HepG2 (cell line): ENCODE measurements at regions not wholly inside any gene's neighbourhood (a gene's known extent, or its start where the extent isn't known, plus 50 kb on each side); places are given as distances from the start of the nearest gene placed in this dataset.

Experiments used
- ATAC-seq: fragments of 200-7000 bp; cut with Tn5 transposase; 3 replicates; pipeline ENCODE4 v1.9.1; 2020; ENCODE audit warnings: mild to moderate bottlenecking, moderate library complexity
- BruUV-seq: library from RNA; stranded (reverse); fragments of 400-500 nt; replicated peaks from 2 replicates; lab custom pipeline; 2021; lab: Mats Ljungman, UMichigan
- CTCF ChIA-PET: fragments of 300-600 bp; formaldehyde crosslinking; extraction: SDS; loops from one replicate; lab custom pipeline; 2021; ENCODE audit warnings: low total read pairs, inconsistent platforms, low intra/inter-chr PET ratio; lab: Yijun Ruan, JAX
- POLR2A ChIA-PET: fragments of 350-600 bp; sonication (Branson Sonifier 250); formaldehyde crosslinking; loops from one replicate; lab custom pipeline; 2020; ENCODE audit warnings: antibody characterized with exemption, inconsistent platforms; lab: Yijun Ruan, JAX
- DNase-seq: peaks from one replicate; pipeline ENCODE4 v3.0.0-alpha.2; 2015; ENCODE audit warnings: low spot score
- FAIRE-seq: peaks from 3 replicates; lab custom pipeline; 2011; peaks lifted over from hg19 to GRCh38; lab: Jason Lieb, UNC
- H2AFZ ChIP-seq: one replicate; pipeline ENCODE4 v1.6.1; 2011; ENCODE audit warnings: low read length, inconsistent platforms
- H3K27ac ChIP-seq: fragments of 300-600 bp; 3 replicates; pipeline ENCODE4 v1.8.0; 2011; ENCODE audit warnings: mixed run types, mild to moderate bottlenecking, mixed read lengths, low read length, inconsistent platforms; ENCODE audit not compliant: insufficient read depth; ENCODE audit errors: extremely low read length
- H3K27me3 ChIP-seq, 2 experiments: fragments of 200-600 bp in 1 of 2; 2 replicates in 1 of 2; 3 replicates in 1 of 2; pipeline versions ENCODE4 v1.6.0 to v1.8.0; 2011; ENCODE audit warnings: low read length in 2 of 2, mild to moderate bottlenecking in 2 of 2, moderate library complexity in 2 of 2, inconsistent platforms in 1 of 2; ENCODE audit not compliant: insufficient read depth in 2 of 2, control insufficient read depth in 1 of 2
- H3K36me3 ChIP-seq, 2 experiments: fragments of 200-600 bp in 1 of 2; replicated peaks in 1 of 2; 2 replicates in 1 of 2; 3 replicates in 1 of 2; pipeline versions ENCODE4 v1.5.1 to v1.8.0; 2011; ENCODE audit warnings: low read length in 2 of 2, inconsistent platforms in 1 of 2; ENCODE audit not compliant: insufficient read depth in 2 of 2, control insufficient read depth in 1 of 2
- H3K4me1 ChIP-seq: 2 replicates; pipeline ENCODE4 v1.5.1; 2012; ENCODE audit warnings: low read length, inconsistent platforms; ENCODE audit not compliant: insufficient read depth
- H3K4me2 ChIP-seq: 2 replicates; pipeline ENCODE4 v1.6.0; 2011; ENCODE audit warnings: low read depth, low read length, inconsistent platforms
- H3K4me3 ChIP-seq, 3 experiments: fragments of 200-600 bp in 1 of 3; sonication (generic), shearing (Covaris generic) in 1 of 3; replicated peaks in 1 of 3; 2 replicates each; pipeline ENCODE4 v1.5.1; 2011 to 2016; ENCODE audit warnings: low read length in 3 of 3, inconsistent platforms in 2 of 3, low read depth in 2 of 3, mild to moderate bottlenecking in 2 of 3, control low read depth in 1 of 3, mixed read lengths in 1 of 3; ENCODE audit not compliant: insufficient read depth in 1 of 3
- H3K79me2 ChIP-seq: one replicate; pipeline ENCODE4 v1.6.1; 2011; ENCODE audit warnings: low read length, inconsistent platforms; ENCODE audit not compliant: insufficient read depth
- H3K9ac ChIP-seq: 2 replicates; pipeline ENCODE4 v1.6.0; 2011; ENCODE audit warnings: mild to moderate bottlenecking, low read depth, low read length, inconsistent platforms; ENCODE audit not compliant: insufficient read depth
- H3K9me3 ChIP-seq: 2 replicates; pipeline ENCODE4 v1.5.1; 2012; ENCODE audit warnings: mild to moderate bottlenecking, low read length
- H4K20me1 ChIP-seq: 2 replicates; pipeline ENCODE4 v1.6.0; 2011; ENCODE audit warnings: inconsistent platforms, mild to moderate bottlenecking, low read length, moderate library complexity; ENCODE audit not compliant: insufficient read depth
- BORCS8-MEF2B ChIP-seq: sonication (generic); formaldehyde crosslinking; IDR thresholded peaks from 2 replicates; pipeline ENCODE4 v1.8.0; 2022; ENCODE audit warnings: mild to moderate bottlenecking, missing genetic modification reagents
- EZH2 ChIP-seq: conservative IDR thresholded peaks from 2 replicates; pipeline ENCODE4 v1.6.1; 2012; ENCODE audit warnings: mild to moderate bottlenecking, low read depth, low read length, moderate library complexity
- FOXJ3 ChIP-seq: sonication (generic); formaldehyde crosslinking; IDR thresholded peaks from 2 replicates; pipeline ENCODE4 v1.4.0; 2020; ENCODE audit warnings: missing genetic modification reagents, mild to moderate bottlenecking, borderline replicate concordance
- GABPA ChIP-seq, 2 experiments: IDR thresholded peaks; 2 replicates each; pipeline ENCODE4 v1.6.1; 2011 to 2016; ENCODE audit warnings: low read depth in 2 of 2, low read length in 1 of 2, missing biosample characterization in 1 of 2, missing genetic modification characterization in 1 of 2
- GTF3A ChIP-seq: sonication (generic); formaldehyde crosslinking; conservative IDR thresholded peaks from 2 replicates; pipeline ENCODE4 v1.4.0; 2020; ENCODE audit warnings: mild to moderate bottlenecking, missing genetic modification reagents
- KLF11 ChIP-seq: IDR thresholded peaks from 2 replicates; pipeline ENCODE4 v1.6.1; 2016; ENCODE audit warnings: missing compliant biosample characterization
- KLF15 ChIP-seq: sonication (generic); formaldehyde crosslinking; IDR thresholded peaks from 2 replicates; pipeline ENCODE4 v1.8.1; 2023; ENCODE audit warnings: borderline replicate concordance, mild to moderate bottlenecking, inconsistent platforms, missing genetic modification reagents, mixed read lengths
- MBNL3 ChIP-seq: fragments of 250-450 bp; sonication (Bioruptor Pico); conservative IDR thresholded peaks from 2 replicates; pipeline ENCODE4 v1.8.0; 2022; ENCODE audit warnings: mild to moderate bottlenecking, inconsistent platforms
- MTA3 ChIP-seq: sonication (generic); formaldehyde crosslinking; IDR thresholded peaks from 2 replicates; pipeline ENCODE4 v1.4.0; 2020; ENCODE audit warnings: missing genetic modification reagents
- RXRA ChIP-seq: sonication (generic); formaldehyde crosslinking; IDR thresholded peaks from 2 replicates; pipeline ENCODE4 v1.5.1; 2020; ENCODE audit warnings: missing genetic modification reagents
- SP5 ChIP-seq: IDR thresholded peaks from 2 replicates; pipeline ENCODE4 v1.6.1; 2016; ENCODE audit warnings: low read depth, borderline replicate concordance
- THAP11 ChIP-seq: IDR thresholded peaks from 2 replicates; pipeline ENCODE4 v1.6.1; 2016; ENCODE audit warnings: missing biosample characterization, missing genetic modification reagents
- ZFAT ChIP-seq: sonication (generic); formaldehyde crosslinking; conservative IDR thresholded peaks from 2 replicates; pipeline ENCODE4 v1.8.1; 2023; ENCODE audit warnings: missing genetic modification reagents, inconsistent platforms
- ZFP62 ChIP-seq: sonication (generic); formaldehyde crosslinking; IDR thresholded peaks from 2 replicates; pipeline ENCODE4 v1.4.0; 2020; ENCODE audit warnings: missing genetic modification reagents
- ZKSCAN5 ChIP-seq: sonication (generic); formaldehyde crosslinking; IDR thresholded peaks from 2 replicates; pipeline ENCODE4 v1.5.1; 2020; ENCODE audit warnings: mild to moderate bottlenecking, missing genetic modification reagents
- ZNF124 ChIP-seq: sonication (generic); formaldehyde crosslinking; IDR thresholded peaks from 2 replicates; pipeline ENCODE4 v1.4.0; 2020; ENCODE audit warnings: missing genetic modification reagents
- ZNF274 ChIP-seq: sonication (generic); formaldehyde crosslinking; IDR thresholded peaks from 2 replicates; pipeline ENCODE4 v1.5.1; 2020; ENCODE audit warnings: mild to moderate bottlenecking, missing genetic modification reagents
- ZNF446 ChIP-seq: sonication (generic); formaldehyde crosslinking; IDR thresholded peaks from 2 replicates; pipeline ENCODE4 v1.5.0; 2020; ENCODE audit warnings: mild to moderate bottlenecking, missing genetic modification reagents
- ZNF501 ChIP-seq: sonication (generic); formaldehyde crosslinking; IDR thresholded peaks from 2 replicates; pipeline ENCODE4 v1.5.1; 2020; ENCODE audit warnings: mild to moderate bottlenecking, moderate library complexity, missing genetic modification reagents
- ZNF674 ChIP-seq: sonication (generic); formaldehyde crosslinking; IDR thresholded peaks from 2 replicates; pipeline ENCODE4 v1.5.0; 2020; ENCODE audit warnings: low read depth, mild to moderate bottlenecking, missing genetic modification reagents
- ZNF773 ChIP-seq: sonication (generic); formaldehyde crosslinking; IDR thresholded peaks from 2 replicates; pipeline ENCODE4 v1.4.0; 2020; ENCODE audit warnings: missing genetic modification reagents, borderline replicate concordance
- WGBS: methylation state at CpG from one replicate; pipeline ENCODE4 v1.1.6; 2017; ENCODE audit warnings: low lambda C conversion rate; 5-methylcytosine and 5-hydroxymethylcytosine counted together
- in situ Hi-C: cut with HindIII; loops from 2 replicates; pipeline ENCODE4 v1.10.0; 2017; ENCODE audit warnings: low pct_unique_long_range_greater_than_20kb; ENCODE audit not compliant: extremely low pct_ligation_motif_present
- intact Hi-C: fragments of 100-400 bp; cut with micrococcal nuclease; formaldehyde crosslinking; loops from one replicate; pipeline ENCODE4 v1.10.0; 2022; ENCODE audit not compliant: unreplicated experiment
- TF ChIP-seq, protein P1 (sequence below): IDR thresholded peaks from 2 replicates; pipeline ENCODE4 v1.6.1; 2016; ENCODE audit warnings: missing compliant biosample characterization, missing genetic modification reagents, borderline replicate concordance
- TF ChIP-seq, protein P2 (sequence below): sonication (generic); formaldehyde crosslinking; IDR thresholded peaks from 2 replicates; pipeline ENCODE4 v1.4.0; 2020; ENCODE audit warnings: missing genetic modification reagents

DNA sequence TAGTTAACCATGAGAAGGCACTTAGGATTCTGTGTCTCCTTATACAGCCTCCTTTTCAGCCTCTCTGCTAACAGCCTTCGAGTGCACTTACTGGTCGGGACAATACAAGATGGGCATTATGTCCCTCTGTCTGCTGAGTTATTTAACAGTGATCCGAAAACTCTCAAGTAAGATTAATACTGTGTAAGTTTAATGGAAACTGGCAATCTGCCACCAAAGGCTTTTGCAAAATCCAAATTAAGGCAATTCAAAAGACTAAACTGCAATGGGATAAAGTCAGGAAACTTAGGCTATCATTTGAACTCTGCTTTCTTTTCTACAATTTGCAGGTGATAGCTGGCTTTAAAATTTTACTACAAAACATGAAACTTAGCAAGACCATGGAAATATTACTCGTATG, 477.8 kb downstream of the TFEC start:
- WGBS = 3% methylated on average over 4 of the region's 4 CpGs
- FAIRE-seq (no peak), ATAC-seq (no peak), DNase-seq (no peak)
- no peaks in the 10 kb centered on the region for H3K36me3 ChIP-seq
- no peak overlapping the region for H3K4me3 ChIP-seq
- no peaks in the 10 kb centered on the region for H3K79me2 ChIP-seq
- intact Hi-C loops (no loop called here), in situ Hi-C loops (no loop called here)
- TF ChIP-seq EZH2 (no peak), THAP11 (CRISPR knock-in tag) (no peak), ZNF274 (no peak), MBNL3 (CRISPR knock-in tag) (no peak), KLF11 (no peak), SP5 (CRISPR knock-in tag) (no peak), BORCS8-MEF2B (no peak), ZNF674 (CRISPR knock-in tag) (no peak), ZFP62 (no peak), ZNF501 (no peak), ZNF773 (CRISPR knock-in tag) (no peak)
- ChIA-PET POLR2A (no interaction called here), CTCF (no interaction called here)
- no peaks in the 10 kb centered on the region for H3K4me1 ChIP-seq
- no peaks in the 10 kb centered on the region; a peak in 1 of 5 replicates for H3K27me3 ChIP-seq
- H3K27ac ChIP-seq = no peak overlapping the region
- no peak overlapping the region for H3K9ac ChIP-seq
- H2AFZ ChIP-seq = no peak overlapping the region
- no peak overlapping the region for H3K4me2 ChIP-seq
- no TSS peak for BruUV-seq
- H3K9me3 ChIP-seq = no peaks in the 10 kb centered on the region
- H4K20me1 ChIP-seq = no peaks in the 10 kb centered on the region

DNA sequence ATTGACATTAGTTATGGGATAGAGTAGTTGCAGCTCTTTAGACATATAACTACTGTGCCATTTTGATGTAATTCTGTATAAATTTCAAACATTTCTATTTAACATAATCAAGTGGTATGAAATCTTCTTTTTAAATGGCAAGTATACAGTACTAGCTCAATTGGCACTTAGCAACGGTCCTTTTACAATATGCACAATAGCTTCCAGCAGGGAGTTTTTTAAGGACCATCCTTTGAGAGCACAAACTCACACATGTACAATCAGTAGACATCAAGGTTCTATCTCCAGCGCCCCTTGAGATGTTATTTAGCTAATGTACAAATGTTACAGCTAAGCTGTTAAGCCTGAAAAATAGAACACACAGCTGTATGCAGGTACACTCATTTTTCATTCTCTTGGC, 480.7 kb downstream of the TFEC start:
- H4K20me1 ChIP-seq = no peaks in the 10 kb centered on the region
- H3K79me2 ChIP-seq = no peaks in the 10 kb centered on the region
- no peak for FAIRE-seq
- ChIA-PET CTCF (no interaction called here), POLR2A (no interaction called here)
- intact Hi-C loops = no loop called here
- H2AFZ ChIP-seq = no peak overlapping the region
- in situ Hi-C loops = no loop called here
- no peak for ATAC-seq
- no peak overlapping the region for H3K4me3 ChIP-seq
- no peak for DNase-seq
- H3K4me1 ChIP-seq = no peaks in the 10 kb centered on the region
- H3K27ac ChIP-seq = no peak overlapping the region
- no peak overlapping the region for H3K9ac ChIP-seq
- WGBS = 3% methylated on average over 2 of the region's 2 CpGs
- H3K27me3 ChIP-seq = no peaks in the 10 kb centered on the region; a peak in 1 of 5 replicates
- no TSS peak for BruUV-seq
- no peak overlapping the region for H3K4me2 ChIP-seq
- H3K9me3 ChIP-seq = no peaks in the 10 kb centered on the region
- no peaks in the 10 kb centered on the region for H3K36me3 ChIP-seq
- TF ChIP-seq MTA3 (no peak), GABPA (IDR thresholded peaks at IDR 0.05; ENCODE audit: low read depth, low read length) (no peak), GABPA (CRISPR knock-in tag; IDR thresholded peaks at IDR 0.05; ENCODE audit: low read depth) (no peak), ZNF446 (no peak), FOXJ3 (CRISPR knock-in tag) (no peak), RXRA (no peak), ZNF124 (CRISPR knock-in tag) (no peak), ZFAT (CRISPR knock-in tag) (no peak), GTF3A (CRISPR knock-in tag) (no peak), KLF15 (no peak), ZKSCAN5 (no peak)
- TF ChIP-seq, protein P1, sequence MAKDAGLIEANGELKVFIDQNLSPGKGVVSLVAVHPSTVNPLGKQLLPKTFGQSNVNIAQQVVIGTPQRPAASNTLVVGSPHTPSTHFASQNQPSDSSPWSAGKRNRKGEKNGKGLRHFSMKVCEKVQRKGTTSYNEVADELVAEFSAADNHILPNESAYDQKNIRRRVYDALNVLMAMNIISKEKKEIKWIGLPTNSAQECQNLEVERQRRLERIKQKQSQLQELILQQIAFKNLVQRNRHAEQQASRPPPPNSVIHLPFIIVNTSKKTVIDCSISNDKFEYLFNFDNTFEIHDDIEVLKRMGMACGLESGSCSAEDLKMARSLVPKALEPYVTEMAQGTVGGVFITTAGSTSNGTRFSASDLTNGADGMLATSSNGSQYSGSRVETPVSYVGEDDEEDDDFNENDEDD (CRISPR knock-in tag) = no peak
- TF ChIP-seq, protein P2, sequence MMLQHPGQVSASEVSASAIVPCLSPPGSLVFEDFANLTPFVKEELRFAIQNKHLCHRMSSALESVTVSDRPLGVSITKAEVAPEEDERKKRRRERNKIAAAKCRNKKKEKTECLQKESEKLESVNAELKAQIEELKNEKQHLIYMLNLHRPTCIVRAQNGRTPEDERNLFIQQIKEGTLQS (CRISPR knock-in tag) = no peak
